ENCODE measurements at regions not wholly inside any gene's neighbourhood (a gene's known extent, or its start where the extent isn't known, plus 50 kb on each side); places are given as distances from the start of the nearest gene placed in this dataset.
"Not testable (repeated sequence)": the region's sequence is repeated elsewhere in the genome, so short reads cannot be mapped to it uniquely, and the experiment has no call there.

GRCh38 chr1:166667600-166667999 lies 171.7 kb upstream of the POGK start:
- not testable (repeated sequence) for TF ChIP-seq POLR2A, CTCF (IDR thresholded peaks at IDR 0.05)

All from transverse colon (tissue), 3 donors.